Rectal smooth muscle tissue (tissue), 1 donor: ENCODE measurements at regions not wholly inside any gene's neighbourhood (a gene's known extent, or its start where the extent isn't known, plus 50 kb on each side); places are given as distances from the start of the nearest gene placed in this dataset.
"Not testable (repeated sequence)": the region's sequence is repeated elsewhere in the genome, so short reads cannot be mapped to it uniquely, and the experiment has no call there.

Experiments
- H3K27ac ChIP-seq: one replicate; pipeline ENCODE4 v1.7.0; 2013; ENCODE audit warnings: low read depth, low read length, inconsistent platforms
- H3K27me3 ChIP-seq: one replicate; pipeline ENCODE4 v1.7.0; 2013; ENCODE audit warnings: low read length; ENCODE audit not compliant: control insufficient read depth, insufficient read depth
- H3K36me3 ChIP-seq: one replicate; pipeline ENCODE4 v1.7.0; 2013; ENCODE audit warnings: low read length; ENCODE audit not compliant: control insufficient read depth, insufficient read depth
- H3K4me1 ChIP-seq: one replicate; pipeline ENCODE4 v1.7.0; 2013; ENCODE audit warnings: low read length; ENCODE audit not compliant: control insufficient read depth, insufficient read depth
- H3K4me3 ChIP-seq: one replicate; pipeline ENCODE4 v1.7.0; 2013; ENCODE audit warnings: low read length
- H3K9ac ChIP-seq: one replicate; pipeline ENCODE4 v1.7.0; 2013; ENCODE audit warnings: low read length

DNA sequence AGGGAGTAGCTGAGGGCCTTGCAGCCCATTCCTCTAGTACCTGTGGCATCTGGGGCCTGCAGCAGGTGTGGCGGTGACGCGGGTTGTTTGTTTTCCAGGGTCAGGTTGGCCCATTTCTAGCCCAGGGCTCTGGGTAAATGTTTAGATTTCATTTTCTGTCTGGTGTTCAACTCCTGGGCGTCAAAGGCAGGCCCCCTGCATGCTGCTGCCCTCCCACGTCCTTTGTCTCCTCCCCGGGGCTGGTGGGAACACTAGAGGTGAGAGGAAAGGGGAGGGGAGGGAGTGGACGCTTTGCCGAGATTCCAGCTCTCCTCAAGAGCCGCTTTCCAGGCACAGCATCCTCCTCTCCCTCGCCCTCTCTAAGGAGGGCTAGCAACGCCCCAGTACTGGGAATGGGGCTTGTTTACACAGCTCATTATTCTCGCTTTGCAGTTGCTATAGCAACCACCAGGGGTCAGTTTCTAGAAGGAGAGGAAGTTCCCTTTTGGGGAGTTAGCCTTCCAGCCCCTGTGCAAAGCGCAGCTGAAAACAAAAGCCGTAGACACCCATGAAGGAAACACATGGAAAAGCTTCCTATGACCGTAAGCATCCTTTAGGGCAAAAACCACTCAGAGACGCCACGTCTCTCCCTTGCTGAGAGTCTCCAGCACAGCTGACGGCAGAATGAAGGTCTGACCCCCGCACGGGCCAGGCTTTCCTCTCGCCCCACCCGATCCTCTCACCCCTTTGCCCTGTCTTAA lies 170.6 kb downstream of the LY86 start:
- Histone ChIP-seq H3K27me3 (no peaks in the 10 kb centered on the region), H3K36me3 (no peaks in the 10 kb centered on the region), H3K4me3 (peak overlapping the region; percentile 7), H3K9ac (no peak overlapping the region), H3K27ac (no peak overlapping the region), H3K4me1 (no peaks in the 10 kb centered on the region)

DNA sequence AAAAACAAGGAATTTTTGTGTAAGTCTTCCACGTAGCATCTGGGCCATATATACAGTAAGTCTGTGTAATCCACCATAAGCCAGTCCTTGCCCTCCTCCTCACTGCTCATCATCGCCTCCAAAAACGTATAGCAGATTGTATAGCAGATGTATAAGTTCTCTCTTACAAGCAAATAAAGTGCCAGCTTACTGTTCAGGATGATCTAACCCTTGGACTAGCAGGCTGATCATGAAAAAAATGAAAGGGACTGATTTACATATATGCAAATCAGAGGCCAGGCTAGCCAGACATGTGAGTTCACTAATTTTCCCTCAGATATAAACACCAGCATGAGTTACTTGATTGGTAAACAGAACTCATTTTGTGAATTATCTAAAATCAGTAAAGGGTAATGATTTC lies 171.5 kb downstream of the LY86 start:
- Histone ChIP-seq H3K4me3 (no peak overlapping the region), H3K36me3 (no peaks in the 10 kb centered on the region), H3K9ac (no peak overlapping the region), H3K27me3 (no peaks in the 10 kb centered on the region), H3K27ac (no peak overlapping the region), H3K4me1 (no peaks in the 10 kb centered on the region)

DNA sequence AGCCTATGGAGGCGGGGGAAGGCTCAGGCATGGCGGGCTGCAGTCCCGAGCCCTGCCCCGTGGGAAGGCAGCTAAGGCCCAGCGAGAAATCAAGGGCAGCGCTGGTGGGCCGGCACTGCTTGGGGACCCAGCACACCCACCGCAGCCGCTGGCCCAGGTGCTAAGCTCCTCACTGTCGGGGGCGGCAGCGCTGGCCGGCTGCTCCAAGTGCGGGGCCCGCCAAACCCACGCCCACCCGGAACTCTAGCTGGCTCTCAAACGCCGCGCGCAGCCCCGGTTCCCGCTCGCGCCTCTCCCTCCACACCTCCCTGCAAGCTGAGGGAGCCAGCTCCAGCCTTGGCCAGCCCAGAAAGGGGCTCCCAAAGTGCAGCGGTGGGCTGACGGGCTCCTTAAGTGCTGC lies 174.0 kb downstream of the LY86 start:
- not testable (repeated sequence) for H3K4me3 ChIP-seq, H3K36me3 ChIP-seq, H3K9ac ChIP-seq, H3K27me3 ChIP-seq, H3K4me1 ChIP-seq, H3K27ac ChIP-seq

DNA sequence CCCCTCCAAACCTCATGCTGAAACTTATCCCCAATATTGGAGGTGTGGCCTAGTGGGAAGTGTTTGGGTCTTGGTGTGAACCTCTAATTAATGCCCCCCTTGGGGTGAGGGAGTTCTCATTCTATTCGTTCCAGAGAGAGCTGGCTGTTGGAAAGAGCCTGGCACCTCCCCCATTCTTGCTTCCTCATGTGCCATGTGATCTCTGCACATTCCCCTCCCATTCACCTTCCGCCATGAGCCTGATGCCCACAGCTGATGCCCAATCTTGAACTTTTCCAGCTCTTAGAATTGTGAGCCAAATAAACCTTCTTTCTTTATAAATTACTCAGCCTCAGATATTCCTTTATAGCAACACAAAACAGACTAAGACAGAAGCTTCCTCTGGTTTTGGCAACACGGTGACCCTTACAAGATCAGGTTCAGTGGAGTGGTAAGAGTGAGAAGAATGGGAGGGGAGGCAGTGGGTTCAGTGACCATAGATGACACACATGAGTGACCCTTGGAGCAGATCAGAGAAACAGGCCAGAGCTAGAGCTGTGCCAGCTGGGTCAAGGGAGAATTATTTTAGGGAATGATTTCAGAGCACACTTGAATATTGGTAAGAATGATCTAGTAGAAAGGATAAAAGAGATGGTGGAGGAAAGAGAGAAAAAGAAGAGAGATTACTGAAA lies 176.4 kb downstream of the LY86 start:
- H3K27ac ChIP-seq: no peak overlapping the region
- no peak overlapping the region for H3K9ac ChIP-seq
- no peaks in the 10 kb centered on the region for H3K4me1 ChIP-seq
- no peak overlapping the region for H3K4me3 ChIP-seq
- H3K36me3 ChIP-seq: no peaks in the 10 kb centered on the region
- no peaks in the 10 kb centered on the region for H3K27me3 ChIP-seq

DNA sequence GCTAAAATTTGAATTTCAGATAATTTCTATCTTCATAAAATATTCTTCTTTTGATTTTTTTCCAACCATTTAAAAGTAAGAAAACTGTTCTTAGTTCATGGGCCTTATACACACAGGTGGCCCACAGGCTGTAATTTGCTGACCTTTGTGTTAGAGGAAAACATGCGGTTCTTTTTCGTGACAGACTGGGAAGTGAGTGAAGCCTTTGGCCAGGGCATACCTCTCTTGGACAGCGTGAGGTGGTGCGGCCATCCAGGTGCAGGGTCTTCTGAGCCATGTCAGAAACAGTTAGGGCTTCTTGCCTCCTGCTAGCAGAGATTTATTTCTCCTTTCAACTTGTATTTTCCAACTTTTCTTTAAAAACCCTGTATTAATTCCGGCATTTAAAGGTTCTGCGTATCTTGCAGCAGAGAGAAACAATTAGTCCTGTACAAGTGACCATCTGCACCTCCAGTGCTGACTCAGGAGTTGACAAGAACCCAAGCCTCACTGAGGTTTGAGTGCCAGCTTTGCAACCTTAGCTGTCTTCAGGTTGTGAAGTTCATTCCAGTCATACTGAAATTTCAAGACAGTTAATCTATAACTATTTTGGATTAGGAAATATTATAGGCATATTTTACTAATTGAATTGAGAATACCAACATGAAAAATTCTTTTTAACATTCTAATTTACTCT lies 177.8 kb downstream of the LY86 start:
- H3K9ac ChIP-seq: no peak overlapping the region
- no peak overlapping the region for H3K4me3 ChIP-seq

DNA sequence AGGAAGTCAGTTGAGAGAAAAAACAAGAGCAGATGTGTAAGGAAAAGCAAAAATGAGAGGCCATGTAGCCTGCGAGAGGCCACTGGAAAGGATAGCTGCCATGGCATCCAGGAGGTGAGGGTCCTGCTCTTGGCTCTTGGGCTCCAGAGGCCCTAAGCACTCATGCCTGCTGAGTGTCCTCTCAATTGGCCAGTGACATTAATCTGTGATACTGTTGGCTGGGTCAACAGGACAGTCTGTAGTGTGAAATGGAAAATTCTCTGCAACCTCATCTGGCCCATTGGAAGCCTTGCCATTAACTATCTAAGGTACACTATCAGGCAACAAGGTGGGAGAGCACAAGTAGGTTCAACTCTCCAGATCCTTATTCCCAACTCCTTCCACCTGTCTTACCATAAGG lies 180.9 kb downstream of the LY86 start:
- no peak overlapping the region for H3K27ac ChIP-seq
- no peaks in the 10 kb centered on the region for H3K4me1 ChIP-seq
- H3K27me3 ChIP-seq: no peaks in the 10 kb centered on the region
- H3K9ac ChIP-seq: no peak overlapping the region
- no peaks in the 10 kb centered on the region for H3K36me3 ChIP-seq
- H3K4me3 ChIP-seq: no peak overlapping the region

More for the DNA sequence above, 177.8 kb downstream of the LY86 start:
- Histone ChIP-seq H3K27ac (no peak overlapping the region), H3K4me1 (no peaks in the 10 kb centered on the region), H3K36me3 (no peaks in the 10 kb centered on the region), H3K27me3 (no peaks in the 10 kb centered on the region)

DNA sequence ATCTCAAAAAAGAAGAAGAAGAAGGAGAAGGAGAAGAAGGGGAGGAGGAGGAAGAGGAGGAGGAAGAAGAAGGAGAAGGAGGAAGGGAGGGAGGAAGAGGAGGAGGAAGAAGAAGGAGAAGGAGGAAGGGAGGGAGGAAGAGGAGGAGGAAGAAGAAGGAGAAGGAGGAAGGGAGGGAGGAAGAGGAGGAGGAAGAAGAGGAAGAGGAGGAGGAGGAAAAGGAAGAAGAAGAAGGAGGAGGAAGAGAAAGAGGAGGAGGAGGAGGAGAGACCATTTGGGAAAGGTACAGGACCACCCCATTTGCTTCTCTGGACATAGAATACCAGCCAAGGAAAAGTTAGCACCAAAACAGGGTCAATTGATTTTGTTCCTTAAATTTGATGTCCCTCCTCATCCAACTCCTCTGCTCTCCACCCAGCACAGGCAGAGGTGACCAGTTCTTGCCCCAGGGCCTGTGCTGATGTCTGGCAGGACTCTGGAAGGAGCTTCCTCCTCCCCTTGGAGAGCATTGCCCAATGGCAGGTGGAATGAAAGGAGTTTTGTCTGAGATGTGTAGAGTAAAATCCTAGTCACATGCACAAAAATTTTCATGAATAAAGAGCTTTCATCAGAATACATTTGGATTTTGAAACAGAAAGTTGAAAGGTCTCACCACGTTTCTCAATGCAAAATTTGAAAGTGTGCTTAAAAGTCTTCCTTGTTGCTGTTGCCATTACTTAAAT lies 182.9 kb downstream of the LY86 start:
- H3K27me3 ChIP-seq: no peaks in the 10 kb centered on the region
- no peaks in the 10 kb centered on the region for H3K4me1 ChIP-seq
- H3K4me3 ChIP-seq: no peak overlapping the region
- no peak overlapping the region for H3K27ac ChIP-seq
- H3K36me3 ChIP-seq: no peaks in the 10 kb centered on the region
- no peak overlapping the region for H3K9ac ChIP-seq

DNA sequence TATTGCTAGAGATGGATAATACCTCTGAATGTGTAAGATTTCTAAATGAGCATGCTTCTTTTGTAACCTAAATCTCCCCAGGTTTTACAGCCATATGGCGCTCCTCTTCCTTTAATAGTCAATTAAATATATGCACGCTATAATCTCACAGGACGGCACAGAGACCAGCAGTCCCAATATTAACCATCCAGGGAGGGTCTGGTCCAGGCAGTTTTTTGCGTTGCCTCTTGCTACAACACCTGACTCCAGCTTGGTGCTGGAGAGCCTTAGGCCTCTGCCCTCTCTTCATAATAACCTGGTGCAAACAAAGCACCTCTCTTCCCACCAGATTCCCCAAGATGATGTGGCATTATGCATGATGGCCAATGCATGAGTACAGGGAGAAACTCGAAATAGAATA lies 183.4 kb downstream of the LY86 start:
- no peak overlapping the region for H3K9ac ChIP-seq
- H3K27ac ChIP-seq: no peak overlapping the region
- H3K36me3 ChIP-seq: no peaks in the 10 kb centered on the region
- no peak overlapping the region for H3K4me3 ChIP-seq
- no peaks in the 10 kb centered on the region for H3K4me1 ChIP-seq
- H3K27me3 ChIP-seq: no peaks in the 10 kb centered on the region

DNA sequence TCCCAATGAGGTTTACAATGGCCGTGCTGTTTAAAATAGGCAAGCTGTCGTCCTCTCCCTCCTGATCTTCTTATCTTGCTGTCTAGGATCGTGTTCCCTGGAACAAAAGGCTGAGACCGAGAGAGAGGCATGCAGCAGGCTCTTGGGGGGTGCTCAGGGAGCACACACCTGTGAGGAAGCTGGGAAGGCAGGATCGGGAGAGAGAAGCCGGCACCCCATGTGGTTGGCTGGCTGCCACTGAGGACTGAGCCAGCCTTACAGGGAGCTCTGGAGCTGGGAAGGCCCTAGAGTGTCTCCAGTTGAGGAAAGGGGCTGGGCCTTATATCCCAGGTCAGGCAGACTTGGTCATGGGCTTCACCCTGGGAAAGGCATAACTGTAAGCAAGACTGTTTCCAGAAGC lies 184.2 kb downstream of the LY86 start:
- Histone ChIP-seq H3K4me3 (no peak overlapping the region), H3K4me1 (no peaks in the 10 kb centered on the region), H3K27ac (no peak overlapping the region), H3K36me3 (no peaks in the 10 kb centered on the region), H3K27me3 (no peaks in the 10 kb centered on the region), H3K9ac (no peak overlapping the region)

DNA sequence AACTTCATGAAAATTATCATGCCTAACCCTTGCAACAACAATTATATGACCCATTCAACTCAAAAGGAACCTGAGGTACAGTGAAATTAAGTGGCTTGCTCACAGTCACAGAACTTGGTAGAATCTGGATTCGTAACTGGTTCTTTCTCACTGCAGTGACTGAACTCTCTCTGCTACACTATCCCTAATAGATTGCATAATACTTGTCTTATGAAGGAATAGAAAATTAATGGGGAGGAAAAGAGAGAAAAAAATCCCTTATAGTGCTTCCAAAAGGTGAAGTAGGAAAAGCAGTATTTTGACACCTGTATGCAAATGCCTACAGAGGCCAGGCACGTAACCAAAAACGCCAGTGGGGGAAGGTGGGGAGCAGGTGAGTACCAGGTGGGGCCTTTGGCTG lies 186.6 kb downstream of the LY86 start:
- no peak overlapping the region for H3K9ac ChIP-seq
- no peaks in the 10 kb centered on the region for H3K4me1 ChIP-seq
- no peaks in the 10 kb centered on the region for H3K36me3 ChIP-seq
- no peak overlapping the region for H3K27ac ChIP-seq
- no peaks in the 10 kb centered on the region for H3K27me3 ChIP-seq
- no peak overlapping the region for H3K4me3 ChIP-seq

DNA sequence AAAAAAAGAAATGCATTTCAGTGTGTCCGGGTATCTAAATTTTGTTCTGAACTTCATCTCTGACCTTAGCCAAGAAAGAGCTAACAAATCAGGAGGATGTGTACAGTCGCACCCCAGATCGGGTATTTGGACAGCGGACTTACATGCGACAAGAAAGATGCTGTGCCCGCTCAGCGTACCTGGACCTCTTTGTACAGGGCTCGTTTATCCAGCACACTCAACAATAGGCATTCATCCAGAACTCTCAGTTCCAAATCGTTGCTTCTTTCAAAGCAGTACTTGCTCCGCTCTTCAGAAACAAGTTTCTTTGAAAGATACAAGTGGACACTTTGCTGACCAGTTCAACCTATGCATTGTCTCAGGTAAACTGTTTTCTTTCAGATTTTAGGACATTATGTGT lies 191.7 kb downstream of the LY86 start:
- H3K36me3 ChIP-seq: no peaks in the 10 kb centered on the region
- H3K4me1 ChIP-seq: peaks cover 3% of the 10 kb centered on the region
- no peaks in the 10 kb centered on the region for H3K27me3 ChIP-seq
- no peak overlapping the region for H3K4me3 ChIP-seq
- H3K9ac ChIP-seq: no peak overlapping the region
- H3K27ac ChIP-seq: no peak overlapping the region

DNA sequence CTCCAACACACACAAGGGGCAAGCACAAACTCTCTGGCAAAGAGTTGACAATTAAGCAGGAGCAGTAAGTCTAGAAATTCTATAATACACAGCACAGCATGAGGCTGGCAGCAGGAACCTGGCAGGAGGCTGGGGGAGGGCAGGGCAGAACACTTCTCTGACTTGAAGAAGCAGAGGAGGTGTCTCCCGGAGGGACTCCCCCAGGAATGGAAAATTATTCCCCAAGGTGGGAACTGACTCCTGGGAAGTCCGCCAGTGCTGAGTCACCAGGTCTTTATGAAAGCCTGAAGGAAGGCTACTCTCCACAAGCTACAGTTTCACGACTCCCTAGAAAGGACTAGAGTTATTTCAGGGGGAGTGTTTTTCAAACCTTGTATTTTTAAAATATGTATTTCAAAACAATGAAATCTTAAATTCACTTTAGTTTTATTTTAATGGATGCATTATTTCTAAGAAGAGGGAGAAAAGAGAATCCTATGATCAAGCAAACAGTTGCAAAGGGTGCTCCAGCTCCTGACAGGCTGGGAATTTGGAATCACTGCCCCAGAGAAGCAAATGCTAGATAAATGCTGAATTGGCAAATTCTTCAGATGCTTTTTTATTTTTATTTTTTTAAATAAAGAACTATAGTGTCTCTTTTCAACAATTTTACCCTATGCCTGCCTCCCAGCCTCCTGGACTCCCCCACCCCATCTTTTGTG lies 192.8 kb downstream of the LY86 start:
- H3K4me3 ChIP-seq: no peak overlapping the region
- H3K27me3 ChIP-seq: no peaks in the 10 kb centered on the region
- no peak overlapping the region for H3K9ac ChIP-seq
- no peaks in the 10 kb centered on the region for H3K36me3 ChIP-seq
- H3K4me1 ChIP-seq: peaks cover 3% of the 10 kb centered on the region
- H3K27ac ChIP-seq: no peak overlapping the region
